ENCODE measurements at regions not wholly inside any gene's neighbourhood (a gene's known extent, or its start where the extent isn't known, plus 50 kb on each side); places are given as distances from the start of the nearest gene placed in this dataset.

DNA sequence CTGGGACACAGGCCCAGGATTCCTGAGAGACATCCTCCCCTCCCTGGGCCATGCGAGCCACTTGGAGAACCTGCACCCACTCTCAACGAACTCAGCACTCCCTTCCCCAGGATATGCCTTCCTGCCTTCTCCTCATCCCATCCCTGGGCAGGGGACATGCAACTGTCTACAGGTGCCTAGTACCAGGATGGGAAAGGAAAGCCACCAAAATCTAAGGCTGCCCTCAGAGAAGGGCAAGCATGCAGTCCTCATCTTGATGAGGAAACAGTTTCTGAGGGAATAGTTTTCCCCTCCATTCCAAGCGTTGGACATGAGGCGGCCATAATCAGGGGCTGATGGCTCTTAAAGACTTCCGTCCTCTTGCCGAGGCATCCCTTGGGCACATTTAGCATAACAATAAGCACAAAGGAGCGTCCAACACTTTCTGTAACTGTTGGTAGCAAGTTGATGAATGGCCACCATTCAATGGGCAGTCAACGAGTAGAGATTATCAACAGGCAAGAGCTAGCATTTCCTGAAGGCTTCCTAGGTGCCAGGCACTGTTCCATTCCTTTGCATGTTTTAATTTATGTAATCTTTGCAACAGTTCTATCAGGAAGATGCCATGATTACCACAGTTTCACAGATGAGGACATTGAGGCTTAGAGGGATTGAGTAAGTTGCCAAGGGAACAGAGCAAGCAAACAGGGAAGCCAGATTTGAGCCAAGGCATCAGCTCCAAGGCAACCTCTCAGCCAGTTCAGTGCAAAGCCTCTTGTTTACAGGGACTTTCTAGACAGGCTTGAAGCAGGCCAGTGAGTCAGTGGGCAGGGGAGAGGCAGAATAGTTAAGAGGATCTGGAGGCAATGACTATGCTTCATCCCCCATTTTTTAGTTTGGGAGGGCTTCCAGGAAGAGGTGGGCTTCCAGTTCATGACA lies 105.1 kb downstream of the SINHCAF start:
- TF ChIP-seq, protein P1, sequence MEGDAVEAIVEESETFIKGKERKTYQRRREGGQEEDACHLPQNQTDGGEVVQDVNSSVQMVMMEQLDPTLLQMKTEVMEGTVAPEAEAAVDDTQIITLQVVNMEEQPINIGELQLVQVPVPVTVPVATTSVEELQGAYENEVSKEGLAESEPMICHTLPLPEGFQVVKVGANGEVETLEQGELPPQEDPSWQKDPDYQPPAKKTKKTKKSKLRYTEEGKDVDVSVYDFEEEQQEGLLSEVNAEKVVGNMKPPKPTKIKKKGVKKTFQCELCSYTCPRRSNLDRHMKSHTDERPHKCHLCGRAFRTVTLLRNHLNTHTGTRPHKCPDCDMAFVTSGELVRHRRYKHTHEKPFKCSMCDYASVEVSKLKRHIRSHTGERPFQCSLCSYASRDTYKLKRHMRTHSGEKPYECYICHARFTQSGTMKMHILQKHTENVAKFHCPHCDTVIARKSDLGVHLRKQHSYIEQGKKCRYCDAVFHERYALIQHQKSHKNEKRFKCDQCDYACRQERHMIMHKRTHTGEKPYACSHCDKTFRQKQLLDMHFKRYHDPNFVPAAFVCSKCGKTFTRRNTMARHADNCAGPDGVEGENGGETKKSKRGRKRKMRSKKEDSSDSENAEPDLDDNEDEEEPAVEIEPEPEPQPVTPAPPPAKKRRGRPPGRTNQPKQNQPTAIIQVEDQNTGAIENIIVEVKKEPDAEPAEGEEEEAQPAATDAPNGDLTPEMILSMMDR (IDR thresholded peaks at IDR 0.05) = no peak
- TF ChIP-seq, protein P2, sequence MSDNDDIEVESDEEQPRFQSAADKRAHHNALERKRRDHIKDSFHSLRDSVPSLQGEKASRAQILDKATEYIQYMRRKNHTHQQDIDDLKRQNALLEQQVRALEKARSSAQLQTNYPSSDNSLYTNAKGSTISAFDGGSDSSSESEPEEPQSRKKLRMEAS (IDR thresholded peaks at IDR 0.05; ENCODE audit: low read depth) = no peak
